Left kidney (tissue), 1 donor: ENCODE measurements at regions not wholly inside any gene's neighbourhood (a gene's known extent, or its start where the extent isn't known, plus 50 kb on each side); places are given as distances from the start of the nearest gene placed in this dataset.

Experiments
- DNase-seq: peaks from one replicate; pipeline ENCODE4 v3.0.0-alpha.2; 2013

DNA sequence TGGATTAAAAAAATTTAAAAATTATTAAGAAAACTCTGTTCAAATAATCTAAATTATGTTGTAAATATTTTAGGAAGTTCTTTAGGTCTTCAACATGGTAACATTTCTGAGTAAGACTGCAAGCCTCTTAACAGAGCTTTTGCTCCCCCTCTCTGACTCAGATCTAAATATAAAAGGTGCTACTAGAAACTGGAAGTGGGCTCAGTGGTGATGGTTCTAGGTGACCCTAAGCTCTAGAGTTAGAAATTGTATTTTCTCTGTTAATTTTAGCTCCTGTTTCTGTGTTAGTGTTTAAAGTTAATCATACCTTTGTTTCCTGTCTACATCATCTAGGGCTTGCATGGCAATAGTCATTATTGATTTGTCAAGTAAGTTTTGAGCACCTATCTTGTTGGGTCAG, 159.9 kb upstream of the MEIS2 start:
- DNase-seq: no peak

DNA sequence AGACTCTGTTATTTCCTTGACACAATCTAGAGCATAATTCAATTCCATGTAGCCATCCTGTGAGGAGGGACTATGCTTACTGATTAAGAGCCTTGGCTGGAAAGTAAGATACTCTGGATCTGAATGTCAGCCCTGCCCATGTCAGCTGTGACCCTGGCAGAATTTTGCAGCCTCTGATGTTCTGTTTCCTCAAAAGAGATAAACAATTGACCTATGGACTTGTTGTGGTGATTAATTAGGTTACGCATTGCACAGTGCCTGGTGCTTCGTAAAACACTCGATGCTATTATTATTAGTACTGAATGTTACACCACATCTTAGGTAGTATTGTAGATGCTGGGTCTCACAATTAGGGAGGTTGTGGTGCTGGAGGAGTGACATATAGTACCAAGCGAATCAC, 161.3 kb upstream of the MEIS2 start:
- DNase-seq: no peak

DNA sequence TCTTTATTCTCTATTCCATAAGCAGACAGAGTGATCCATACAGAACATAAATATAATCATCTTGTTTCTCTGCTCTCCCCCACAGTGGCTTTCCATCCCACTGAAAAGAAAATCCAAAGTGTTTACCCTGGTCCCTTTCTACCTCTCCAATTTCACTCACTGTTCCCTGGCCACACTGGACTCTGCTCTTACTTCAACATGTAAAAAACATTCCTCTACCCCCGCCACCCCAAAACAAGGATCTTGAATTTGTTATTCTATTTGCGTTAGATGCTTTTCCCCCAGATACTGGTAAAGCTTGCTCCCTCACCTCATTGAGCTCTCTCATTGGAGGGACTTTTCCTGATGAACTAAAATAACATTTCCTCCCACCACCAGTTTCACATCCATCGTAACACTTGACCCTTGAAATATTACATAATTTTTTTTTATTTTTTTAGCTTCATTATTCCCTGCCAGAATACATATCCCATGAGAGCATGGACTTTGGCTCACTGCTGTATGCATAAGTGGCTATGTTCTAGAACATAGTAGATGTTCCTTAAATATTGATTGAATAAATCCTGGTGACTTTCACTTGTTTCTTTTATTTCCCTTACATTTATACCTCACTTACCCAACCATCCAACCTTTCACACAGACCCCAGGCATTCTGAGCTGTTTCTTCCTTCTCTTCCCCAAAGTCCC, 162.7 kb upstream of the MEIS2 start:
- DNase-seq: no peak

DNA sequence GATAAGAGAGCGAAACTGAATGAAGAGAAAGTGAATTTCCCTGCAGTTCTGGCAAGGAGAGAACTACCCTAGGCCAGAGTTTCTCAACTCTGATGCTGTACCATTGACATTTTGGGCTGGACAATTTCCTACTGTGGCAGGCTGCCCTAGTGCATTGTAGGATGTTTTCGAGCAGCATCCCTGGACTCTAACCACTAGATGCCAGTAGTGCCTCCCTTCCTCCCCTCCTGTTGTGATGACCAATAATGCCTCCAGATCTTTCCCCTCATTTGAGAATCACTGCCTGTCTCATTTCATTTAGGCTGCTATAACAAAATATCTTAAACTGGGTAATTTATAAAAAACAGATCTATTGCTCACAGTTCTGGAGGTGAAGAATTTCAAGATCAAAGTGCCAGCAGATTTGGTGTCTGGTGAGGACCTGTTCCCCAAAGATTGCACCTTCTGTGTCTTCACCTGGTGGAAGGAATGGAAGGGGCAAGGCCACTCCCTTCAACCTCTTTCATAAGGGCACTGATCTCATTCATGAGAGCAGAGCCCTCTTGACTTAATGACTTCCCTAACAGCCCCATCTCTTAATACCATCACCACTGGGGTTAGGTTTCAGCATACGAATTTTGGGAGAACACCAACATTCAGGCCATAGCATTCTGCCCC, 188.9 kb upstream of the MEIS2 start:
- peak; percentile 1 for DNase-seq

DNA sequence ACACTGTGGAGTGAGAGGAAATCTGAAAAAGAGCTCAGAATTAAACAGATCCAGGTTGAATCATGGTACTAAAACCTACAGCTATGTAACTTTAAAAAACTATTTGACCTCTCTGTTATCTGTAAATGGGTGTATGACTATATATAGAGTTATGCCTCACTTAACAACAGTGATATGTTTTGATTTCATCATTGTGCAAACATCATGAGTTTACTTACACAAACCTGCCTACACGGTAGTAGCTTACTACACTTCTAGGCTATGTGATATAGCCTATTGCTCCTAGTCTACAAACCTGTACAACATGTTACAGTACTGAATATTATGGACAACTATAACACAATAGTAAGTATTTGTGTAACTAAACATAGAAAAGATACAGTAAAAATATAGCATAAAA, 191.6 kb upstream of the MEIS2 start:
- DNase-seq: no peak

DNA sequence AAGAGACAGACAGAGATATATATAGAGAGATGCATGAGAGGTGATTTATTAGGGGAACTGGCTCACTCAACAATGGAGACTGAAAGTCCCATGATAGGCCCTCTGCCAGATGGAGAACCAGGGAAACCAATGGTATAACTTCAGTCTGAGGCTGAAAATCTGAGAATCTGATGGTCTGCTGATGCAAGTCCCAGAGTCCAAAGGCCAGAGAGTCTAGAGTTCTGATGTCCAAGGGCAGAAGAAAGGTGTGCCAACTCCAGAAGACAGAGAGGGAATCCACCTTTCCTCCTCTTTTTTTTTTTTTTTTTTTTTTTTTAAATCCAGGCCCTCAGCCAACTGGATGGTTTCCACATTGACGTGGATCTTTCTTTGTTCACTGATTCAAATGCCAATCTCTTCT, 197.9 kb upstream of the MEIS2 start:
- DNase-seq: no peak

DNA sequence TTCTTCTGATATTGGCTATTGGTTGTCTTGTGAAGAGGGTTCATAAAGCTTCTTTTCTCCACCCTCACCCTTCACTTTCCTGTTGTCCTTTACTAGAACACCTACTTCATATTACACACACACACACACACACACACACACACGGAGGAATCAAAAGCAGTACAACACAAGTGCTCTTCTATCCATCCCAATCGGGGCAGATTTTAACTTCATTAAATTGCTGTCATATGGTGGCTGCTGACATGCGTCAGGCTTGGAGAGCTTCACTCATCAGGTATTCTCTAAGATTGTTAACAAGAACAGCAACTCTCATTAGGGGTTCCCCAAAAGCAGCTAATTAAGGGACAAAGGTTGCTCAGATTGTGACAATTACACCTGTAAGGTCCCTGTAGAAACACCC, 239.1 kb upstream of the MEIS2 start:
- DNase-seq: no peak

DNA sequence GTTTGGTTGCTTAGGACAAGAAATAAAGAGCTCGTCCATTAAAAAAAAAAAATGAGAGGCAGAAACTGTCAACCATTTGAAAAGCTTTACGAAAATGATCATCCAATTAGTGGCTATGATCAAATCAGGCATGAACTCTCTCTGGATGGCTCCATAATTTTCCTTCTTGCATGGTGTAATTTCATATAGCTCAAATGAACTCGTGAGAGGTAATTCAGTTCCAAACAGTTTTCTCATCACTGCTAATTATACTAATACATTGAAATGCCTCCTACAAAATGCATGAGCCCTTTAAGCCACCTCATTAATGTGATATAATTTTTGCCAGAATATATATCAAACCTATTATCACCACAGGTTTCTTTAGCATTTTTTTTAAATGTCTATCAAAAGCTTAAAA, 239.5 kb upstream of the MEIS2 start:
- DNase-seq: no peak

DNA sequence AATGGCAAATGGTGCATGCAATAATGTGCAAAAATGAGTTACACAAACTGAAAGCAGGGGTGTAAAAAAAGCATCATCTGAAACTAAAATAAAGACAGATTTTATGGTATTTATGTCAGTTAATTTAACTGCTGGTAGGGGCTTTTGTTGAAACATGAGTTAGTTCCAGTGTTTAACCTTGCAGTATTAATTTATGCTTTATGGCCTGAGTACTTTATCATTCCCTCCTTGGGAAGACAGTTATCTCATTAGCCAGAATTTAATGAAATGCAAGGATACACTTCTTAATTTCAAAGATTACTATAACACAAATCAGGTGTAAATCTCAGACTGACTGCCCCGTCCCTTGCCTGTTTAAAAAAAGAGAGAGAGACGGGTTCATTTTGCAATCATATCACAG, 240.1 kb upstream of the MEIS2 start:
- no peak for DNase-seq

DNA sequence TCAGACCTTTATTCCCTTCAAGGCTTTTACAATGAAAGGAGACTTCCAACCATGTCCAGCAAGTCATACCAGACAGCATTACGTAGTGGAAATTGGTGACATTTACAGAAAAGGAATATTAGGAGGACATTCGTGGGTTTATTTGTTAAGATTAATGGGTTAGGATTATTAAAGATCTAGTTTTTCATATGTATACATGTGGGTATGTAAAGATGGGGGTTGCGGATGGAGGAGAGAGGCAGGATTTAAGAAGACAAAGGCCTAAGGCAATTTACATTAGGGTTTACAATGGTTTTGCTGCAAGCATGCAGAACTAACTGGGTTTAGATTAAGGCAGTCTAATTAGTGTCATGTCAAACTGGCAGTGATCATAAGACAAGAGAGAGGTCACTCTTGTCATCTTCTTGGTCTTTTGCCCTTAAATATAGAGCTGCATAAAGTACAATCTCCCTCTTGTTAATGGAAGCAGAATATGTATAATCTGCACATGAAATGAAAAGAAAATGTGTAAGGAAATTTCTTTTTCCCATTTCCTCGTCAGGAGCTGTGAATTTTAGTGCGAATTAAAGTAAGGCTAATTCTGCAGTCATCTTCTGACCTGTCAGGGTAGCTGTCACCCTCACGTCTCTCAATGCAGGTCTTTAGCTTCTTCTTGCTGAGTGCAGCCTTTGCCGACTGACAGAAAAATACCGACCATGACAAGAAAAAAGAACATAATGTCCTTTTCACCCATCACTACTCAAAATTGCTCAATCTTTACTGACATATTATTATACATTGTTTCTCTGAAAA, 258.9 kb upstream of the MEIS2 start:
- DNase-seq: no peak

DNA sequence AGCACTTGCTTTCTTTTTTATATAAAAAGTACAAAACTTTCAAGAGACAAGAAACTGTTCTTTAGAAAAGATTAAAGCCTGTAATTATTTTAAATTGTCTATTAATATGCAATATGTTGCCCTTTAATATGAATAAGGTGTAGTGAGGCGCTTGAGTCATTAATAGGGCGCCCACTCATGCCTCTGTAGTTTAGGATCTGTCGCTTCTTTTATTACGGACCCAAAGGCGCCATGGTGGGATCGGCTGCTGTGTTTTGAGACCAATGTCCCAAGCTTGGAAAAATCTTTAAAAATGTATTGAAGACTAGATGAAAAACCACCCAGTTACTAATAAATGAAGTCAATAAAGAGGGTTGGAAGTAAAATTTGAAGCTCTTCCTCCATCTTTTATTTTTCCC, 259.5 kb upstream of the MEIS2 start:
- DNase-seq: no peak

DNA sequence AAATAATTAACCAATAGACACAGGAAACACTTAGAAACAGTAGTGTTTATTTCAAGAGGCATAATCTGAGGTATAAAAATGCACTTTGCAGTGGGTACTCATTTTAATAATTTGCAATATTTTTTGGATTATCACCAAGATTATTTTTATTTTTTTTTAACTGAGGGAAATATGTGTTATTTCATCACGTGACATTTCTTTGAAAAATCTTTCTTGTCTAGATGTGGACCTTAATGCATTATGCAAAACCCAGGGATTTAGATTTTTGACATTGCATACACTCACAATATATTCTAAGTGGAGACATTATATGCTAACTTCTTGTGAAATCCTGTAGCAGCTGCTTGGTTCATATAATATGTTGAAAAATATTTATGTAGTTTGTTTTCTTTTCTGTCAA, 260.4 kb upstream of the MEIS2 start:
- no peak for DNase-seq

DNA sequence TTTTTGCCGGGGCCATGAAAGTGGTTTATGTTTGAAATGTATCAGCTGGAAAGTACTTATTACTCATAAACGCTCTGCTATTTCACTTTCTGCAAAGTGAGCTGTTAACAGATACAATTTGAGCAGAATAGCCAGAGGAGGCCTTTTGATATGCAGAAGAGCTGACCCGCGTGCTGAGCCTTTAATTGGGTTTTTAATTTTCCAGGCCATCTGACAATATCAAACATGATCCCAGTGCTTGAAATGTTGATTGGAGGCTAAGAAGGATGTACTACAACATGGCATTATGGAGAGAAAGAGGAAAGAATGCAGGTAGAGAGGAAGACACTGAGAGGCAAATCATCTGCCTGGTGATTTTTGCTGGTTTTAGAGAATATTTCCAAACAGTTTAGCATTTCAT, 261.3 kb upstream of the MEIS2 start:
- no peak for DNase-seq

DNA sequence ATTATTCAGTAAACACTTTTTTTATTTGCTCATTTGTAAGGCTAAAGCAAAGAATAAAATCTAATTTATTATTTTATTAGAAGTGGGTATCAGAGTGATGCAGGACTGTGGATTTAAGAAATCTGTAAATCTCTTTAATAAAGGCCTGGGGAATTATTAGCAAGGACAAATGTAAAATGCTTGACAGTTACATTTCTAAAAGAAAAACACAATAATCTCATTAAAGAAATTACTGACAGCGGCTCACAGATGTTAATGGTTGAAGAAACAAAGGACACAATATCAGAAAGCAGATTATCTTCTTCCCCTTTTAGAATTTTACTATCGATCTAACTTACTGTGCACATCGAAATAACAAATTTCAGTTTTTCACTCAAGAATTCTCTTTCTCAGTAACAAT, 262.1 kb upstream of the MEIS2 start:
- DNase-seq: no peak

DNA sequence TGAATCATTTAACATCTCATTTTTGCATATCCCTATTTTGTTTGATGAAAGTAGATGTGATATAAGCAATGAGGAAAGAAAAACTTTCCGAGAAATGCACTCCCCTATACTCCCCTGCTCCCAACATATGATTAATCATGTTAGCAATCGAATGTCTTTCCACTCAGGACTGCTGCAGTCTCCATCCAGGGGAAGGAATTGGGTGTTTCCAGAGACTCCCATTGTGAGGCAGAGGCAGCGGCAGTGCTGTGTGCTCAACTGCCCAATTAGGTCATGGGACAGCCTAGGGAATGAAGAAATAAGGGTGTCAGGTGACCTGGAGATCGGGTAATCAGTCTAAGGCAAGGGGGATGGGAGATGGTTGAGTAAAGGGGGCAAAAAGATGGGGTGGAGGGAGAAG, 268.6 kb upstream of the MEIS2 start:
- DNase-seq: no peak

DNA sequence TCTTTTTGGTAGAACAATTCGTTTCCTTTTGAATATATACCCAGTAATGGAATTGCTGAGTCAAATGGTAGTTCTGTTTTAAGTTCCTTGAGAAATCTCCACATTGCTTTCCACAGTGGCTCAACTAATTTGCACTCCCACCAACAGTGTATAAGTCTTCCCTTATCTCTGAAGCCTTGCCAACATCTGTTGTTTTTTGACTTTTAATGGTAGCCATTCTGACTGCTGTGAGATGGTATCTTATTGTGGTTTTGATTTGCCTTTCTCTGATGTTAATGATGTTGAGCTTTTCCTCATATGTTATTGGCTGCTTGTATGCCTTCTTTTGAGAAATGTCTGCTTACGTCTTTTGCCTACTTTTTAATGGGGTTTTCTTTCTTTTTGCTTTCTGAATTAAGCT, 270.6 kb upstream of the MEIS2 start:
- DNase-seq: no peak

DNA sequence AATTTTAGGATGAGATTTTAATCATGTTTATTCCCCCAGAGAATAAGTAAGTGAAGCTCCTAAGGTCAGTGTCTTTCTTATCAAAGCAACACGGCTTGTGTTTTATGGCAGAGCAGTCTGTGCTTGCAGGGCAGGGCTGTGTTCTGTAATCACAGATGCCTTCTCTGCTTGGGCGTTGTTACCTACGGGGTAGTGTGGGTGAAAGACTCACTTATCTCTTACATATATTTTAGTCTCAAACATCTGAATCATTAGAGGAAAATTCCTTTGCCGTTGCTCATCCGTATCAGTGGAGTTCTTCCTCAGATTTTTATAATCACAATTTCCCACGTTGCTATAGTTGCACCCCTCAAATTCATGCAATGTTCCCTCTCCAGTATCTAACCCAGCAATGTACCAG, 271.7 kb upstream of the MEIS2 start:
- DNase-seq: no peak

DNA sequence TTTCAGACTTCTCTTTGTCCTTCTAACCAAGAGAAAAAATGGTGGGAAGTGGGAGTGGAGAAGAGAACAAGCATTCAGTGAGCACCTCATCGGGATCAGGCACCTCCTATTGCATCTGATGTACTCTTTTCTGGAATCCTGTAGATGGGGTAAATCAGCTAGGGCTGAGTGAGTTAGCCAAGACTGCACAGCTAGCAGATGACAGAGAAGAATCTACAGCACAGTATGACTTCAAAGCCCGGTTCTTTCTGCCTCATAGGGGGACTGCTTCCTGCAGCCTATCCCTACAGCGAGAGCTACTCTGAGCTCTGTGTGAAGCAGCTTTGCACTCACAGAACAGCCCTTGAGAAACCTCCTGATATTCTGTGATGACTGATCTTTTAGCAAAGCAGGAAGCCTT, 275.2 kb upstream of the MEIS2 start:
- no peak for DNase-seq

DNA sequence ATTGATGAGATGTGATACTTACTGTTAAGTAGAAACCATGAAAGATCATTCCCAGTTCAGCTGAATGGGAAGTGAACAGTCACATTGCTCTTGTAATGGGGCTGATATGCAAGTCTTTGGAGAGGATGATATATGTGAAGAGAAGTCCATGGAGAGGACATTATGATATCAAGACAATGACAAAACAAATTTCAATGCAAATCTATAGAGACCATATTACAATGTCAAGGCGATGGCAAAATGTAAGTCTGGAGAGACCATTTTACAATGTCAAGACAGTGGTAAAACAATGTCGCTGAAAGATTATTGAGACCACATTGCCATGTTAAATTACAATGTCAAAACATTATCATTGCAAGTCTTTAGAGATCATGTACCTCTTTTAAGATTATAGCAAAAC, 277.1 kb upstream of the MEIS2 start:
- no peak for DNase-seq

DNA sequence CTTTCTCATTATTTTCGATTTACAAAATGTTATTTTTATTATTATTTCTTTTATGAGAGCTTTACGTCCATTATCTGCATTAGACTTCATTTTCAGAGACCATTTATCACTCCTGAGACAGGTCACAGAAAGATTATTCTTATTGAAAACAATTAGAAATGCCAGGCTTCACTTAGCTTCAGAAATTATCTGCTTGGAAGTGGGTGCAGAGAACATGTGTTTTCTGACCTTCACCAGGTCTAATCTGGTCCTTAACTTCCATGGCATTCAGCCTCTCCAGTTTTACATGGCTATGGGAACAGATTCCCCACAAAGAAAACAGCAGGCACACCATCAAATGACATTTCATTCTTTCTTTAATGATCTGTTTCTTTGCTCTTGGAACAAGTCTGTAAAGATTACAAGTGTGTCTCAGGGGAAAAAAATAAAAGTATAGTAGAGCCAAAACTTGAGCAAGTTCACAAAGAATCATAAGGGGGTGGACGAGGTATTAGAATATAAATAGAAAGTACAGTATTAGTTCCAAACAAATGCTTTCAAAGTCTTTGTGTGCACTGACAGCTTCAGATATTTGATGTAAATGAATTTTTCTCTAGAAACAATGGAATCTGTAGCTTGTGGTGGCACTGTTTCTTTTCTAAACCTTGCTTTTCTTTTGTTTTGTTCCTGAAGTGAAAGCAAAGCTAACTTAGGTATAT, 294.2 kb upstream of the MEIS2 start:
- DNase-seq: no peak

DNA sequence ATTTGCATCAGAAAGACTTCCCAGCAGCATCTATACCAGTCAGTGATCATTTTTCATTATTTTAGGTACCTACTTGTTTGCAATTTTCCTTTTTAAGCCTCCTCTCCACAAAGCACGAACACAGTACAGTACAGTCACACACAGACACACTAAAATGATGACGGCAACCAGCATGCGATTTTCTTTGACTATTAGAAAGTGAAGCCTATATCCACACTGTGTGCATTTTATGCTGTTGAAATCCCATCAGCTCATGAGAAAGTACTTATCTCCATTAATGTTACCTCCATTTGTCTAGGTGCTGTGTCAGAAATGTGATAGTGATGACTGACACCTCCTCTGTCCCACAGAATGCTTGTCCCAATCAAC, 294.7 kb upstream of the MEIS2 start:
- no peak for DNase-seq

DNA sequence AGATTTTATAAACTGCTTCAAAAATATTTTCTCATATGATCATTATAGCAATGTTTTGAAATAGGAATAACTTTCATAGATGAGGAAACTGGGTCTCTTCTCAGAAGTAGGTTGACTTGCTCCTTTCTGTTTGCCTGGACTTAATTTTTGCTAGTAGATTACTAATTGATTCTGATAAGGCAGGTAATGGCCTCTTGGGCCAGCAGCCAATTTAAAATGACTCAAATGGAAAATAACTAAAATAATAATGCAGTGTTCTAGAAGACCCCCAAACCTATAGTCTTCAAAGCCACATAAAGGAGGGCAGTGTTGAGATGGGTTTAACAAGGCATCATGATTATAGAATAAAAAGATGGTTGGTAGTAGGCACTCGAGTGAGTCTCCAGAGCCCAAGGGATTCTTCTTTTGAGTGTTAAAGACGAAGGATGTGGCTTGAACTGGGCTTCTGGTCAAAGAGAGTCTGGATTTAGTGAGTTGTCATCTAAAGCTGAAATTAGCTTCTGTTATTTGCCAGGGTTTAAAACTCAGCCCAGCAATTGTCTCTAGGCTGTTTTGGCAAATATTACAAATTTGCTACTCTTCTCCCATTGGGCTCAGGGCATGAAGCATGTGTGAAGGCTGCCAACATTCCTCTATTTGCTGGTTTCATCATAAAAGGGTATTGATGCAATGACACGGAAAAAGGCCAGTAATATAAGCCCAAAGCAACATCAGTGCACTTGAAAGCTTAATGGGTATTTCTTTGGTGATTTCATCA, 297.1 kb upstream of the MEIS2 start:
- no peak for DNase-seq
